ENCODE measurements at regions not wholly inside any gene's neighbourhood (a gene's known extent, or its start where the extent isn't known, plus 50 kb on each side); places are given as distances from the start of the nearest gene placed in this dataset.

DNA sequence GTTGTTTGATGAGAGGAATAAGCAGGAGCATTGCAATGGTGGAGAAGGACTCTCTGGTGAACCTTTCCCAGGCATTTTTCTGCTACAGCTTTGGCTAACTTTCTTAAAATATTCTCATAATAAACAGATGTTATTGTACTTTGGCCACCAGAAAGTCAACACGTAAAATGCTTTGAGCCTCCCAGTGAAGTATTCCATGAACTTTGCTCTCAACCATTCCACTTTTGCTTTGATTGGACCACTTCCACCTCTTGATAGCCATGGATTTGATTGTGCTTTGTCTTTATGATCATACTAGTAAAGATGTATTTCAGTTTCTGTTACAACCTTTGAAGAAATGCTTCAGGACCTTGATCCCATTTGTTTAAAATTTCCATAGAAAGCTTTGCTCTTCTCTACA, 241.1 kb downstream of the TENT5A start:
- WGBS (ENCODE audit: insufficient coverage): no CpG with 5 or more reads among the region's 1 CpG
- no peaks in the 10 kb centered on the region for H3K4me1 ChIP-seq (ENCODE audit: control insufficient read depth in 1 of 2, insufficient read depth in 2 of 2, low read length in 2 of 2)
- no peak overlapping the region for H3K27ac ChIP-seq (ENCODE audit: low read depth in 1 of 2, low read length in 2 of 2)

DNA sequence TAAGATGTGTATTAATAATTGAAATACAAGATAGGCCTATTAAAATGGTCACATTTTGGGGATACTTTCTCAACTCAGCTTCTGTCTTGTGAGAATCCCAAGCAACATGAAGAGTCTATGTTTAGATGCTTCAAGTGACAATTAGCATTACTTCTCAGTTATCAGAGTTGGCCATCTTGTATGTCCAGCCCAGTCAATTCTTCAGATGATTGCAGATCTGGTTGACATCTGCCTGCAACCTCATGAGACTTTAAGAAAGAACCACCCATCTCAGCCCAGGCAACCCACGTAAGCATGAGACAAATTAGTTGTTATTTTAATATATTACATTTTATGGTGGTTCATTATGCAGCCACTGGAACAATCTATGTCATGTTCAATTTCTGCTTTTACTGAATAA, 256.5 kb downstream of the TENT5A start:
- no peaks in the 10 kb centered on the region for H3K27me3 ChIP-seq (ENCODE audit: control insufficient read depth in 2 of 2, insufficient read depth in 2 of 2, low read length in 2 of 2)
- H3K27ac ChIP-seq (ENCODE audit: low read depth in 1 of 2, low read length in 2 of 2): no peak overlapping the region
- no peaks in the 10 kb centered on the region for H3K4me1 ChIP-seq (ENCODE audit: control insufficient read depth in 1 of 2, insufficient read depth in 2 of 2, low read length in 2 of 2)
- Mint-ChIP-seq H3K27me3 (ENCODE audit: low read depth in 3 of 3) (peaks cover 0 to 2% (median 0%) of the 10 kb centered on the region in 3 donors), H3K4me1 (no peaks in the 10 kb centered on the region), H3K4me3 (no peak overlapping the region), H3K27ac (no peak overlapping the region), H3K9me3 (peaks cover 4 to 14% (median 7%) of the 10 kb centered on the region in 7 donors), H3K36me3 (no peaks in the 10 kb centered on the region)
- DNase-seq: no peak
- H3K9ac ChIP-seq (ENCODE audit: insufficient read depth, low read length, poor library complexity, severe bottlenecking): no peak overlapping the region
- TF ChIP-seq, protein P1, sequence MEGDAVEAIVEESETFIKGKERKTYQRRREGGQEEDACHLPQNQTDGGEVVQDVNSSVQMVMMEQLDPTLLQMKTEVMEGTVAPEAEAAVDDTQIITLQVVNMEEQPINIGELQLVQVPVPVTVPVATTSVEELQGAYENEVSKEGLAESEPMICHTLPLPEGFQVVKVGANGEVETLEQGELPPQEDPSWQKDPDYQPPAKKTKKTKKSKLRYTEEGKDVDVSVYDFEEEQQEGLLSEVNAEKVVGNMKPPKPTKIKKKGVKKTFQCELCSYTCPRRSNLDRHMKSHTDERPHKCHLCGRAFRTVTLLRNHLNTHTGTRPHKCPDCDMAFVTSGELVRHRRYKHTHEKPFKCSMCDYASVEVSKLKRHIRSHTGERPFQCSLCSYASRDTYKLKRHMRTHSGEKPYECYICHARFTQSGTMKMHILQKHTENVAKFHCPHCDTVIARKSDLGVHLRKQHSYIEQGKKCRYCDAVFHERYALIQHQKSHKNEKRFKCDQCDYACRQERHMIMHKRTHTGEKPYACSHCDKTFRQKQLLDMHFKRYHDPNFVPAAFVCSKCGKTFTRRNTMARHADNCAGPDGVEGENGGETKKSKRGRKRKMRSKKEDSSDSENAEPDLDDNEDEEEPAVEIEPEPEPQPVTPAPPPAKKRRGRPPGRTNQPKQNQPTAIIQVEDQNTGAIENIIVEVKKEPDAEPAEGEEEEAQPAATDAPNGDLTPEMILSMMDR (IDR thresholded peaks at IDR 0.05): no peak
- no peak overlapping the region for H3K4me3 ChIP-seq (replicated peaks in 1 of 3; ENCODE audit: low read depth in 2 of 3, low read length in 3 of 3)
- peaks cover 1 to 3% of the 10 kb centered on the region in 2 donors for H3K9me3 ChIP-seq (replicated peaks in 1 of 2; ENCODE audit: control insufficient read depth in 1 of 2, insufficient read depth in 1 of 2, low read length in 2 of 2)
- H4K20me1 ChIP-seq (ENCODE audit: insufficient read depth, low read length): no peaks in the 10 kb centered on the region
- no CpG with 5 or more reads among the region's 1 CpG for WGBS (ENCODE audit: insufficient coverage)
- intact Hi-C loops (cut with micrococcal nuclease): loop anchor here in 1 of 2 donors (5.0 kb wide), 1 partner anchor 594 kb away; no protein-coding TSS in a partner anchor
- H3K4me2 ChIP-seq (replicated peaks; ENCODE audit: extremely low read depth, low read length, poor library complexity, severe bottlenecking): no peak overlapping the region
- no peak overlapping the region for H2AFZ ChIP-seq (ENCODE audit: insufficient read depth, low read depth, low read length, poor library complexity, severe bottlenecking)
- H3K36me3 ChIP-seq (replicated peaks in 1 of 2; ENCODE audit: control insufficient read depth in 1 of 2, insufficient read depth in 2 of 2, low read length in 2 of 2): no peaks in the 10 kb centered on the region
- no peaks in the 10 kb centered on the region for H3K79me2 ChIP-seq (ENCODE audit: insufficient read depth, low read length)

More for the DNA sequence above, 241.1 kb downstream of the TENT5A start:
- no peaks in the 10 kb centered on the region for H3K36me3 Mint-ChIP-seq
- no peaks in the 10 kb centered on the region for H3K9me3 ChIP-seq (replicated peaks in 1 of 2; ENCODE audit: control insufficient read depth in 1 of 2, insufficient read depth in 1 of 2, low read length in 2 of 2)
- no peak overlapping the region for H3K9ac ChIP-seq (ENCODE audit: insufficient read depth, low read length, poor library complexity, severe bottlenecking)
- H4K20me1 ChIP-seq (ENCODE audit: insufficient read depth, low read length): no peaks in the 10 kb centered on the region
- H3K27me3 ChIP-seq (ENCODE audit: control insufficient read depth in 2 of 2, insufficient read depth in 2 of 2, low read length in 2 of 2): no peaks in the 10 kb centered on the region
- TF ChIP-seq, protein P1 (IDR thresholded peaks at IDR 0.05): no peak
- DNase-seq: no peak
- no peak overlapping the region for H3K4me3 Mint-ChIP-seq
- H3K27me3 Mint-ChIP-seq (ENCODE audit: low read depth in 3 of 3): no peaks in the 10 kb centered on the region
- peaks cover 0 to 6% (median 3%) of the 10 kb centered on the region in 7 donors for H3K9me3 Mint-ChIP-seq
- H3K36me3 ChIP-seq (replicated peaks in 1 of 2; ENCODE audit: control insufficient read depth in 1 of 2, insufficient read depth in 2 of 2, low read length in 2 of 2): no peaks in the 10 kb centered on the region
- intact Hi-C loops (cut with micrococcal nuclease): no loop called here
- H3K4me1 Mint-ChIP-seq: no peaks in the 10 kb centered on the region
- H3K4me3 ChIP-seq (replicated peaks in 1 of 3; ENCODE audit: low read depth in 2 of 3, low read length in 3 of 3): no peak overlapping the region
- no peak overlapping the region for H2AFZ ChIP-seq (ENCODE audit: insufficient read depth, low read depth, low read length, poor library complexity, severe bottlenecking)
- H3K79me2 ChIP-seq (ENCODE audit: insufficient read depth, low read length): no peaks in the 10 kb centered on the region
- no peak overlapping the region for H3K4me2 ChIP-seq (replicated peaks; ENCODE audit: extremely low read depth, low read length, poor library complexity, severe bottlenecking)
- H3K27ac Mint-ChIP-seq: no peak overlapping the region

Data from CD14-positive monocyte (primary cell).